ENCODE measurements at regions not wholly inside any gene's neighbourhood (a gene's known extent, or its start where the extent isn't known, plus 50 kb on each side); places are given as distances from the start of the nearest gene placed in this dataset.

GRCh38 chr16:50947826-50948225 lies 203.2 kb downstream of the SALL1 start:
- H4K20me1 ChIP-seq (ENCODE audit: insufficient read depth): no peaks in the 10 kb centered on the region
- H3K9me3 ChIP-seq: no peaks in the 10 kb centered on the region
- WGBS (ENCODE audit: low lambda C conversion rate): 50% methylated on average over 1 of the region's 1 CpG
- H3K79me2 ChIP-seq (ENCODE audit: insufficient read depth): no peaks in the 10 kb centered on the region
- H3K27me3 ChIP-seq (ENCODE audit: insufficient read depth): no peaks in the 10 kb centered on the region
- DNase-seq: no peak
- H3K4me1 ChIP-seq (ENCODE audit: control insufficient read depth in 1 of 2, insufficient read depth in 2 of 2, low read depth in 1 of 2, low read length in 1 of 2): no peaks in the 10 kb centered on the region
- ChIA-PET POLR2A (no interaction called here), CTCF (no interaction called here)
- no peaks in the 10 kb centered on the region for H3K9me2 ChIP-seq
- H3K27ac ChIP-seq (ENCODE audit: low read depth in 2 of 2, low read length in 1 of 2): no peak overlapping the region
- H2AFZ ChIP-seq (ENCODE audit: low read depth): no peak overlapping the region
- no peak overlapping the region for H3K9ac ChIP-seq
- no peak overlapping the region for H3K4me2 ChIP-seq
- no peaks in the 10 kb centered on the region for H3K36me3 ChIP-seq (replicated peaks in 1 of 2; ENCODE audit: control insufficient read depth in 1 of 2, insufficient read depth in 2 of 2, low read length in 1 of 2)
- H3F3A ChIP-seq (replicated peaks; ENCODE audit: insufficient read depth): no peaks in the 10 kb centered on the region
- no peak overlapping the region for H3K4me3 ChIP-seq (ENCODE audit: low read depth in 2 of 2, low read length in 1 of 2)
- TF ChIP-seq GABPA (IDR thresholded peaks at IDR 0.05; ENCODE audit: low read depth): no peak
- no peak for TF ChIP-seq CHD2 (IDR thresholded peaks at IDR 0.05; ENCODE audit: low read length, partially characterized antibody)
- TF ChIP-seq FOXM1 (IDR thresholded peaks at IDR 0.05; ENCODE audit: low read depth): no peak
- no peak for TF ChIP-seq REST (IDR thresholded peaks at IDR 0.05; ENCODE audit: low read depth, low read length)

GRCh38 chr16:50946606-50947005 lies 204.5 kb downstream of the SALL1 start:
- TF ChIP-seq GATA2 (CRISPR knock-in tag; IDR thresholded peaks at IDR 0.05): no peak
- no peak for TF ChIP-seq REST (IDR thresholded peaks at IDR 0.05; ENCODE audit: low read depth, low read length)
- no peak for TF ChIP-seq NRF1 (IDR thresholded peaks at IDR 0.05; ENCODE audit: low read depth, low read length)
- TF ChIP-seq EP300 (IDR thresholded peaks at IDR 0.05; ENCODE audit: borderline replicate concordance in 1 of 2, low read depth in 1 of 2, low read length in 1 of 2): no peak
- TF ChIP-seq MXI1 (IDR thresholded peaks at IDR 0.05; ENCODE audit: low read depth, low read length): no peak
- TF ChIP-seq EZH2phosphoT487 (IDR thresholded peaks at IDR 0.05; ENCODE audit: borderline replicate concordance, low read depth): no peak
- TF ChIP-seq CHD2 (IDR thresholded peaks at IDR 0.05; ENCODE audit: low read length, partially characterized antibody): no peak
- TF ChIP-seq, protein P1, sequence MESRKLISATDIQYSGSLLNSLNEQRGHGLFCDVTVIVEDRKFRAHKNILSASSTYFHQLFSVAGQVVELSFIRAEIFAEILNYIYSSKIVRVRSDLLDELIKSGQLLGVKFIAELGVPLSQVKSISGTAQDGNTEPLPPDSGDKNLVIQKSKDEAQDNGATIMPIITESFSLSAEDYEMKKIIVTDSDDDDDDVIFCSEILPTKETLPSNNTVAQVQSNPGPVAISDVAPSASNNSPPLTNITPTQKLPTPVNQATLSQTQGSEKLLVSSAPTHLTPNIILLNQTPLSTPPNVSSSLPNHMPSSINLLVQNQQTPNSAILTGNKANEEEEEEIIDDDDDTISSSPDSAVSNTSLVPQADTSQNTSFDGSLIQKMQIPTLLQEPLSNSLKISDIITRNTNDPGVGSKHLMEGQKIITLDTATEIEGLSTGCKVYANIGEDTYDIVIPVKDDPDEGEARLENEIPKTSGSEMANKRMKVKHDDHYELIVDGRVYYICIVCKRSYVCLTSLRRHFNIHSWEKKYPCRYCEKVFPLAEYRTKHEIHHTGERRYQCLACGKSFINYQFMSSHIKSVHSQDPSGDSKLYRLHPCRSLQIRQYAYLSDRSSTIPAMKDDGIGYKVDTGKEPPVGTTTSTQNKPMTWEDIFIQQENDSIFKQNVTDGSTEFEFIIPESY (IDR thresholded peaks at IDR 0.05; ENCODE audit: borderline replicate concordance, low read depth): no peak
- no peak for TF ChIP-seq RCOR1 (IDR thresholded peaks at IDR 0.05; ENCODE audit: low read length)
- no peak for TF ChIP-seq POLR2AphosphoS5 (IDR thresholded peaks at IDR 0.05; ENCODE audit: low read depth, low read length)
- ChIA-PET POLR2A (no interaction called here), CTCF (no interaction called here)
- H3K4me3 ChIP-seq (ENCODE audit: low read depth in 2 of 2, low read length in 1 of 2): no peak overlapping the region
- 36% methylated on average over 5 of the region's 5 CpGs for WGBS (ENCODE audit: low lambda C conversion rate)
- H3K36me3 ChIP-seq (replicated peaks in 1 of 2; ENCODE audit: control insufficient read depth in 1 of 2, insufficient read depth in 2 of 2, low read length in 1 of 2): no peaks in the 10 kb centered on the region
- H3K27me3 ChIP-seq (ENCODE audit: insufficient read depth): no peaks in the 10 kb centered on the region
- H3K4me2 ChIP-seq: no peak overlapping the region
- H3K27ac ChIP-seq (ENCODE audit: low read depth in 2 of 2, low read length in 1 of 2): no peak overlapping the region
- no peaks in the 10 kb centered on the region for H3K79me2 ChIP-seq (ENCODE audit: insufficient read depth)
- no peaks in the 10 kb centered on the region for H4K20me1 ChIP-seq (ENCODE audit: insufficient read depth)
- H3K9me3 ChIP-seq: no peaks in the 10 kb centered on the region
- H3F3A ChIP-seq (replicated peaks; ENCODE audit: insufficient read depth): no peaks in the 10 kb centered on the region
- H3K4me1 ChIP-seq (ENCODE audit: control insufficient read depth in 1 of 2, insufficient read depth in 2 of 2, low read depth in 1 of 2, low read length in 1 of 2): no peaks in the 10 kb centered on the region
- H2AFZ ChIP-seq (ENCODE audit: low read depth): no peak overlapping the region
- no peak for DNase-seq
- no peaks in the 10 kb centered on the region for H3K9me2 ChIP-seq
- no peak overlapping the region for H3K9ac ChIP-seq

Data from SK-N-SH (cell line).